RWPE2 (cell line): ENCODE measurements at regions not wholly inside any gene's neighbourhood (a gene's known extent, or its start where the extent isn't known, plus 50 kb on each side); places are given as distances from the start of the nearest gene placed in this dataset.
"Not testable (repeated sequence)": the region's sequence is repeated elsewhere in the genome, so short reads cannot be mapped to it uniquely, and the experiment has no call there.

Experiments
- ATAC-seq: fragments of 200-7000 bp; cut with Tn5 transposase; 3 replicates; pipeline ENCODE4 v1.9.1; 2021; ENCODE audit warnings: low read depth
- DNase-seq: peaks from one replicate; pipeline ENCODE4 v3.0.0-alpha.2; 2020; ENCODE audit warnings: low spot score
- H3K27ac ChIP-seq: fragments of 450-650 bp; 2 replicates; pipeline ENCODE4 v1.5.1; 2017; ENCODE audit warnings: mild to moderate bottlenecking; ENCODE audit not compliant: poor library complexity, severe bottlenecking
- H3K27me3 ChIP-seq: fragments of 250-450 bp; sonication (Bioruptor Pico); 2 replicates; pipeline ENCODE4 v1.5.1; 2021; ENCODE audit warnings: mild to moderate bottlenecking, moderate library complexity; ENCODE audit not compliant: insufficient read depth, poor library complexity, severe bottlenecking
- H3K36me3 ChIP-seq: fragments of 250-450 bp; sonication (Bioruptor Pico); 2 replicates; pipeline ENCODE4 v1.5.1; 2020; ENCODE audit warnings: low read depth, mild to moderate bottlenecking, moderate library complexity
- H3K4me1 ChIP-seq: fragments of 250-450 bp; sonication (Bioruptor Pico); 2 replicates; pipeline ENCODE4 v1.5.1; 2021; ENCODE audit warnings: mild to moderate bottlenecking, moderate library complexity; ENCODE audit not compliant: insufficient read depth, poor library complexity, severe bottlenecking
- H3K4me3 ChIP-seq: fragments of 250-450 bp; sonication (Bioruptor Pico); 2 replicates; pipeline ENCODE4 v1.5.1; 2021; ENCODE audit warnings: mild to moderate bottlenecking, moderate library complexity; ENCODE audit not compliant: severe bottlenecking
- H3K9me3 ChIP-seq: fragments of 250-450 bp; sonication (Bioruptor Pico); 2 replicates; pipeline ENCODE4 v1.5.1; 2021; ENCODE audit warnings: mild to moderate bottlenecking, moderate library complexity; ENCODE audit not compliant: severe bottlenecking
- CTCF ChIP-seq: fragments of 450-650 bp; IDR thresholded peaks from one replicate; pipeline ENCODE4 v1.5.1; 2017; ENCODE audit warnings: mild to moderate bottlenecking, moderate library complexity; ENCODE audit not compliant: poor library complexity, severe bottlenecking

- TF ChIP-seq CTCF: no peak
- no peak for ATAC-seq
- Histone ChIP-seq H3K36me3 (no peaks in the 10 kb centered on the region), H3K27me3 (no peaks in the 10 kb centered on the region), H3K4me1 (no peaks in the 10 kb centered on the region), H3K4me3 (no peak overlapping the region), H3K9me3 (no peaks in the 10 kb centered on the region), H3K27ac (no peak overlapping the region)
- no peak for DNase-seq
Measured at GRCh38 chr2:199189229-199189628, 268.5 kb downstream of the SATB2 start.

DNA sequence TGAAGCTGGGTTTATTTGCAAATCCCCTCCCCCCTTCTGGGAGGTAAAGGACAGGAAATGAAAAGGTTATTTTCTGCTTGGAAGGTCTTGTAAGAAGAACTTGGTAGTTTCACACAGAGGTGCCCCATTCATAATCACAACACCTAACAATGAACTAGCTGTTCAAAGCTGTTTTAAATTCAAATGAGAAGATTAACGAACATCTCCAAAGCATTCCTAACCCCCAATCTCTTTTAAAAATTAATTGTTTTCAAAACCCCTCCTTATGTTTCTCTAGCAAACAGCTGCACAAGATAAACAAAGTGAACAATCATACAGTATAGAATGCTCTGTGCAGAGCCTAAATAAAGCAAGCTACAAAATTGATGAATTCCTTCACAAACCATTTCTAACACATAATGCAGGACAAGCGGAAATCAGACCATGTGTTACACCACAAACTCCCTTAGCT, 271.4 kb downstream of the SATB2 start:
- Histone ChIP-seq H3K27ac (no peak overlapping the region), H3K4me3 (no peak overlapping the region), H3K27me3 (no peaks in the 10 kb centered on the region), H3K4me1 (no peaks in the 10 kb centered on the region), H3K36me3 (no peaks in the 10 kb centered on the region), H3K9me3 (no peaks in the 10 kb centered on the region)
- DNase-seq (no peak), ATAC-seq (no peak)
- no peak for TF ChIP-seq CTCF

DNA sequence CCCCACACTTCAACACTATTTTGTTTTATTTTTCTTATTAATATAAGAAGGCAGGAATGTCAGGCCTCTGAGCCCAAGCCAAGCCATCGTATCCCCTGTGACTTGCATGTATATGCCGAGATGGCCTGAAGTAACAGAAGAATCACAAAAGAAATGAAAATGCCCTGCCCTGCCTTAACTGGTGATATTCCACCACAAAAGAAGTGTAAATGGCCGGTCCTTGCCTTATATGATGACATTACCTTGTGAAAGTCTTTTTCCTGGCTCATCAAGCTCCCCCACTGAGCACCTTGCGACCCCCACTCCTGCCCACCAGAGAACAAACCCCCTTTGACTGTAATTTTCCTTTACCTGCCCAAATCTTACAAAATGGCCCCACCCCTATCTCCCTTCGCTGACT, 272.6 kb downstream of the SATB2 start:
- not testable (repeated sequence) for H3K4me3 ChIP-seq, H3K27ac ChIP-seq, DNase-seq, H3K4me1 ChIP-seq, H3K36me3 ChIP-seq, H3K27me3 ChIP-seq, H3K9me3 ChIP-seq, ATAC-seq

- no peak for ATAC-seq
- H3K27ac ChIP-seq: no peak overlapping the region
- H3K4me1 ChIP-seq: peaks cover 11% of the 10 kb centered on the region
- no peaks in the 10 kb centered on the region for H3K27me3 ChIP-seq
- H3K36me3 ChIP-seq: no peaks in the 10 kb centered on the region
- no peaks in the 10 kb centered on the region for H3K9me3 ChIP-seq
- H3K4me3 ChIP-seq: no peak overlapping the region
- TF ChIP-seq CTCF: no peak
- DNase-seq: no peak
Measured at GRCh38 chr2:199163613-199164458, 293.9 kb downstream of the SATB2 start.

- H3K4me1 ChIP-seq: peaks cover 11% of the 10 kb centered on the region
- ATAC-seq (peak; percentile 91), DNase-seq (no peak)
- H3K27me3 ChIP-seq: no peaks in the 10 kb centered on the region
- H3K4me3 ChIP-seq: no peak overlapping the region
- TF ChIP-seq CTCF: no peak
- peak overlapping the region; percentile 53 for H3K27ac ChIP-seq
- no peaks in the 10 kb centered on the region for H3K36me3 ChIP-seq
- no peaks in the 10 kb centered on the region for H3K9me3 ChIP-seq
Measured at GRCh38 chr2:199160677-199161465, 296.9 kb downstream of the SATB2 start.
